ENCODE measurements at regions not wholly inside any gene's neighbourhood (a gene's known extent, or its start where the extent isn't known, plus 50 kb on each side); places are given as distances from the start of the nearest gene placed in this dataset.

- Histone ChIP-seq H4K20me1 (ENCODE audit: control insufficient read depth, insufficient read depth, insufficient read length) (no peaks in the 10 kb centered on the region), H2AFZ (ENCODE audit: low read length) (no peak overlapping the region), H3K9ac (ENCODE audit: extremely low read depth, insufficient read length, low read length) (no peak overlapping the region), H4K8ac (replicated peaks; ENCODE audit: insufficient read length, low read depth, low read length) (no peak overlapping the region), H3K56ac (ENCODE audit: insufficient read length, low read depth, low read length) (no peak overlapping the region), H2BK15ac (ENCODE audit: low read depth, low read length) (no peak overlapping the region), H3K79me1 (ENCODE audit: insufficient read depth, low read depth, low read length, poor library complexity, severe bottlenecking) (no peaks in the 10 kb centered on the region), H2AK5ac (ENCODE audit: insufficient read length, low read length) (no peak overlapping the region), H3T11ph (ENCODE audit: low read length) (no peak overlapping the region), H4K5ac (ENCODE audit: insufficient read length, low read depth, low read length) (no peak overlapping the region), H2BK12ac (ENCODE audit: insufficient read length, low read depth, low read length) (no peak overlapping the region), H4K91ac (ENCODE audit: insufficient read length, low read depth, low read length) (no peak overlapping the region), H3K4me1 (ENCODE audit: insufficient read depth, low read length) (no peaks in the 10 kb centered on the region), H3K23ac (ENCODE audit: insufficient read length, low read depth, low read length) (no peak overlapping the region), H3K18ac (ENCODE audit: insufficient read length, low read depth, low read length) (no peak overlapping the region), H2BK5ac (ENCODE audit: insufficient read length, low read length) (no peak overlapping the region), H3K23me2 (ENCODE audit: insufficient read length, low read depth, low read length, poor library complexity, severe bottlenecking) (no peaks in the 10 kb centered on the region), H2BK20ac (ENCODE audit: low read depth, low read length, poor library complexity, severe bottlenecking) (no peak overlapping the region), H3K4ac (ENCODE audit: low read depth, low read length) (no peak overlapping the region), H3K9me3 (ENCODE audit: control insufficient read depth, low read depth, low read length) (no peaks in the 10 kb centered on the region), H3K27ac (ENCODE audit: insufficient read length, low read depth, low read length) (no peak overlapping the region), H3K27me3 (ENCODE audit: insufficient read depth, low read length) (no peaks in the 10 kb centered on the region), H3K79me2 (ENCODE audit: insufficient read depth, low read length) (no peaks in the 10 kb centered on the region), H3K14ac (ENCODE audit: insufficient read depth, low read length) (no peak overlapping the region), H2BK120ac (ENCODE audit: low read depth, low read length, poor library complexity, severe bottlenecking) (no peak overlapping the region), H3K4me2 (ENCODE audit: insufficient read depth, insufficient read length, low read length) (no peak overlapping the region)
- no peak for TF ChIP-seq CTCF (conservative IDR thresholded peaks at IDR 0.05)
- H3K4me1 Mint-ChIP-seq: peaks cover 2 to 8% of the 10 kb centered on the region in 2 experiments; a peak in 3 of 4 replicates
- DNase-seq: no peak
- H3K27me3 Mint-ChIP-seq (ENCODE audit: low read depth): peaks cover 16% of the 10 kb centered on the region
- H3K36me3 Mint-ChIP-seq (ENCODE audit: insufficient read depth in 1 of 3, low read depth in 3 of 3): no peaks in the 10 kb centered on the region
- no CpG with 5 or more reads among the region's 13 CpGs for WGBS (ENCODE audit: extremely low coverage, insufficient read length, low lambda C conversion rate)
- no peak overlapping the region for H3K4me3 Mint-ChIP-seq
- peaks cover 0 to 3% of the 10 kb centered on the region in 2 experiments; a peak in 1 of 5 replicates for H3K9me3 Mint-ChIP-seq
- no peak overlapping the region for H3K27ac Mint-ChIP-seq
These were observed 257.5 kb downstream of the SIPA1L2 start for GRCh38 chr1:232372431-232372830.
